Renal cortical epithelial cell (primary cell): ENCODE measurements at regions not wholly inside any gene's neighbourhood (a gene's known extent, or its start where the extent isn't known, plus 50 kb on each side); places are given as distances from the start of the nearest gene placed in this dataset.

ENCODE experiments used
- DNase-seq: peaks from one replicate; pipeline ENCODE4 v3.0.0-alpha.2; 2011; ENCODE audit warnings: low read depth

GRCh38 chr13:36493046-36493445 lies 60.8 kb downstream of the CCNA1 start:
- DNase-seq, result peak; percentile 10

GRCh38 chr13:36495431-36495830 lies 63.1 kb downstream of the CCNA1 start:
- no peak for DNase-seq

- no peak for DNase-seq
These were observed 77.1 kb downstream of the CCNA1 start for GRCh38 chr13:36509369-36509768.

GRCh38 chr13:36512771-36513170 lies 80.5 kb downstream of the CCNA1 start:
- DNase-seq, result no peak

GRCh38 chr13:36513266-36513665 lies 81.0 kb downstream of the CCNA1 start:
- no peak for DNase-seq

GRCh38 chr13:36515466-36515865 lies 83.2 kb downstream of the CCNA1 start:
- DNase-seq, result no peak

GRCh38 chr13:36516225-36516624 lies 83.9 kb downstream of the CCNA1 start:
- DNase-seq, result no peak

- no peak for DNase-seq
These were observed 86.4 kb downstream of the CCNA1 start for GRCh38 chr13:36518707-36519106.

- no peak for DNase-seq
These were observed 87.1 kb downstream of the CCNA1 start for GRCh38 chr13:36519432-36519831.

GRCh38 chr13:36520111-36520510 lies 87.8 kb downstream of the CCNA1 start:
- DNase-seq, result no peak

- DNase-seq, result peak; percentile 7
These were observed 94.6 kb downstream of the CCNA1 start for GRCh38 chr13:36526897-36527296.

GRCh38 chr13:36528105-36528504 lies 95.8 kb downstream of the CCNA1 start:
- DNase-seq, result no peak

GRCh38 chr13:36530050-36530789 lies 97.9 kb downstream of the CCNA1 start:
- DNase-seq, result peak; percentile 73

- no peak for DNase-seq
These were observed 98.7 kb downstream of the CCNA1 start for GRCh38 chr13:36530861-36531590.

- peak; percentile 17 for DNase-seq
These were observed 99.6 kb downstream of the CCNA1 start for GRCh38 chr13:36531746-36532486.

- peak; percentile 56 for DNase-seq
These were observed 101.5 kb downstream of the CCNA1 start for GRCh38 chr13:36533806-36534205.

- DNase-seq, result no peak
These were observed 104.3 kb downstream of the CCNA1 start for GRCh38 chr13:36536546-36536945.

GRCh38 chr13:36543671-36544070 lies 111.4 kb downstream of the CCNA1 start:
- no peak for DNase-seq

- no peak for DNase-seq
These were observed 115.8 kb downstream of the CCNA1 start for GRCh38 chr13:36548129-36548528.

- no peak for DNase-seq
These were observed 116.9 kb downstream of the CCNA1 start for GRCh38 chr13:36549126-36549702.

GRCh38 chr13:36549755-36550154 lies 117.5 kb downstream of the CCNA1 start:
- DNase-seq, result no peak

GRCh38 chr13:36550177-36550576 lies 117.9 kb downstream of the CCNA1 start:
- no peak for DNase-seq
